Kidney (tissue), 13 donors: ENCODE measurements at regions not wholly inside any gene's neighbourhood (a gene's known extent, or its start where the extent isn't known, plus 50 kb on each side); places are given as distances from the start of the nearest gene placed in this dataset.
A peak's percentile ranks its signal among the peaks of the same experiment; 100 is the strongest.

Source experiments
- DNase-seq, 5 donors: peaks; one replicate each; pipeline ENCODE4 v3.0.0-alpha.2; 2013 to 2020
- FAIRE-seq: peaks from 2 replicates; lab custom pipeline; 2012; peaks lifted over from hg19 to GRCh38; lab: Jason Lieb, UNC
- H3K27ac ChIP-seq, 2 donors: one replicate each; pipeline ENCODE4 v1.7.0; 2013; ENCODE audit warnings: low read depth in 2 of 2, low read length in 2 of 2, inconsistent platforms in 1 of 2
- H3K27me3 ChIP-seq: one replicate; pipeline ENCODE4 v1.7.1; 2013; ENCODE audit warnings: low read length, inconsistent platforms; ENCODE audit not compliant: control insufficient read depth, insufficient read depth
- H3K36me3 ChIP-seq, 3 donors: one replicate each; pipeline versions ENCODE4 v1.7.0 to v1.7.1; 2013; ENCODE audit warnings: low read length in 3 of 3, control low read depth in 1 of 3, inconsistent platforms in 1 of 3; ENCODE audit not compliant: insufficient read depth in 3 of 3, control insufficient read depth in 2 of 3
- H3K4me1 ChIP-seq, 3 donors: one replicate each; pipeline versions ENCODE4 v1.7.0 to v1.7.1; 2013; ENCODE audit warnings: low read length in 3 of 3, inconsistent platforms in 1 of 3, low read depth in 1 of 3; ENCODE audit not compliant: control insufficient read depth in 2 of 3, insufficient read depth in 2 of 3
- H3K4me3 ChIP-seq, 3 donors: one replicate each; pipeline versions ENCODE4 v1.7.0 to v1.8.1; 2013; ENCODE audit warnings: low read length in 3 of 3, control low read depth in 1 of 3, inconsistent platforms in 1 of 3
- H3K9ac ChIP-seq, 3 donors: one replicate each; pipeline versions ENCODE4 v1.7.0 to v1.7.1; 2013; ENCODE audit warnings: low read length in 3 of 3, control low read depth in 1 of 3, inconsistent platforms in 1 of 3
- H3K9me3 ChIP-seq, 3 donors: one replicate each; pipeline versions ENCODE4 v1.7.0 to v1.7.1; 2013; ENCODE audit warnings: low read length in 3 of 3, control low read depth in 1 of 3, inconsistent platforms in 1 of 3; ENCODE audit not compliant: control insufficient read depth in 2 of 3, insufficient read depth in 1 of 3
- CTCF ChIP-seq: IDR thresholded peaks from 3 replicates; pipeline ENCODE4 v1.5.1; 2012; ENCODE audit warnings: mild to moderate bottlenecking, moderate library complexity, borderline replicate concordance; ENCODE audit not compliant: insufficient read depth; ENCODE audit errors: extremely low read depth
- intact Hi-C: fragments of 100-400 bp; cut with DNase I; formaldehyde crosslinking; loops from one replicate; pipeline ENCODE4 v1.11.1; 2022
- donor health status: control.
- donor health status: control.
- donor health status: control.
- donor health status: control.
- donor health status: control.
- donor health status: DM: yes; HTN: yes; CAD: no.
- donor health status: Normal renal cell carcinoma (clear cell type).

- no peaks in the 10 kb centered on the region for H3K27me3 ChIP-seq
- H3K9me3 ChIP-seq, result no peaks in the 10 kb centered on the region
- DNase-seq (no peak), FAIRE-seq (no peak)
- H3K4me3 ChIP-seq, result no peak overlapping the region
- intact Hi-C loops, result no loop called here
- TF ChIP-seq CTCF, result no peak
- H3K4me1 ChIP-seq, result peaks cover 4 to 12% (median 4%) of the 10 kb centered on the region in 3 donors
- no peaks in the 10 kb centered on the region for H3K36me3 ChIP-seq
- H3K9ac ChIP-seq, result no peak overlapping the region
- H3K27ac ChIP-seq, result no peak overlapping the region
These were observed 266.3 kb upstream of the ZMIZ1 start for GRCh38 chr10:78802431-78802830.

GRCh38 chr10:78802866-78803265 lies 265.9 kb upstream of the ZMIZ1 start:
- H3K4me1 ChIP-seq, result peaks cover 4 to 12% (median 4%) of the 10 kb centered on the region in 3 donors
- no peak for TF ChIP-seq CTCF
- no peak overlapping the region for H3K4me3 ChIP-seq
- H3K36me3 ChIP-seq, result no peaks in the 10 kb centered on the region
- DNase-seq (peak in 4 of 5 donors; percentile 43 to 84 (median 60)), FAIRE-seq (no peak)
- no peak overlapping the region for H3K27ac ChIP-seq
- H3K27me3 ChIP-seq, result no peaks in the 10 kb centered on the region
- no peak overlapping the region for H3K9ac ChIP-seq
- no peaks in the 10 kb centered on the region for H3K9me3 ChIP-seq
- intact Hi-C loops, result no loop called here

DNA sequence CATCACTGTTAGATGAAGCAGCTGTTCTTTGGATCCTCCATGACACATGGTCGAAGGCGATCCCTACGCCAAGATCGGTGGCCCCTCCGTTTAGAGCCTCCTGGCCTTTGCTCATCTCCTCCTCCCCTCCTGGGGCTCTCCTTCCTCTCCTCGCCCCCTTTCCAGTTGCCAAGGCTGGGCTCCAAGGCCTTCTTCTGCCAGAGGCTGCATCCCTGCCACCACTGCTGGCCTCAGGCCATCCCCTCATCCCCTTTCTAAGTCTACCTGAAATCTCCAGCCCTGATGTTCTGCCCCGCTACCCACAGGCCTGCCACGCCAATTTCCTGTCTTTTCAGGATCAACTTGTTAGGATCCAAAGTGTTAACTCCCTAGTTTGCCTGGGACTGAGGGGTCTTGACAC lies 265.1 kb upstream of the ZMIZ1 start:
- Histone ChIP-seq H3K9me3 (no peaks in the 10 kb centered on the region), H3K4me1 (peaks cover 4 to 12% (median 4%) of the 10 kb centered on the region in 3 donors), H3K36me3 (no peaks in the 10 kb centered on the region), H3K27me3 (no peaks in the 10 kb centered on the region), H3K27ac (no peak overlapping the region), H3K9ac (no peak overlapping the region), H3K4me3 (no peak overlapping the region)
- no peak for TF ChIP-seq CTCF
- FAIRE-seq, result no peak
- DNase-seq, result peak in 1 of 5 donors; percentile 21
- intact Hi-C loops, result no loop called here
